Lower leg skin (tissue), 4 donors: ENCODE measurements at regions not wholly inside any gene's neighbourhood (a gene's known extent, or its start where the extent isn't known, plus 50 kb on each side); places are given as distances from the start of the nearest gene placed in this dataset.

ENCODE experiments used
- DNase-seq, 2 donors: peaks; one replicate each; pipeline ENCODE4 v3.0.0-alpha.2; 2019; ENCODE audit warnings: low spot score in 2 of 2
- H3K4me3 ChIP-seq: fragments of 200-600 bp; sonication (generic); 2 replicates; pipeline ENCODE4 v1.5.1; 2017; ENCODE audit warnings: mild to moderate bottlenecking, low read depth; ENCODE audit not compliant: poor library complexity, severe bottlenecking
- CTCF ChIP-seq, 3 donors: fragments of 450-650 bp; IDR thresholded peaks; one replicate each; pipeline ENCODE4 v1.5.1; 2016; ENCODE audit warnings: antibody characterized with exemption in 3 of 3, mild to moderate bottlenecking in 3 of 3, moderate library complexity in 2 of 3
- POLR2A ChIP-seq, 2 donors: fragments of 450-650 bp; IDR thresholded peaks; one replicate each; pipeline ENCODE4 v1.6.1; 2016 to 2017; ENCODE audit warnings: antibody characterized with exemption in 2 of 2, mild to moderate bottlenecking in 1 of 2, moderate library complexity in 1 of 2
- WGBS, 2 donors: methylation state at CpG; one replicate each; pipeline ENCODE4 v1.1.5; 2018; 5-methylcytosine and 5-hydroxymethylcytosine counted together
- intact Hi-C: fragments of 100-400 bp; cut with DNase I; formaldehyde crosslinking; loops from one replicate; pipeline ENCODE4 v1.15.0; 2023; ENCODE audit warnings: low total_unique reads

DNA sequence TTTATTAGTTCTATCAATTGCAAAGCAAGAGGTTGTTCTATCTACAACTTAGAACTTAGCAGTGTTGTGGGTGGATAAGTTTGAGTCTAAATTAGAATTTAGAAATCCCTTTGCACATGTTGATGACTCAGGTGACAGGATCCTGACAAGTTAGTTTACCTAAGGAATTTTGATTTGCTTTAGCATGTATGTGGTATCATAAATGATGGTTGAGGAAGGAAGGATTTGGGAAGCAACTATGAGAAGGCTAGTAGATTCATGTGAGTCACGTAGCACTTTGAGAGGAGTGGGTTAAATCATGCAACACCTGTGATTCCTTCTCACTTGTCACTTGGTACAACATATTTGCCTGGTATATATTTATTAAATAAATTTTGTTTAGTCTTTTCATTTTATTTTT is 223.7 kb upstream of the USP25 start:
- WGBS, 2 donors, result 96 to 97% methylated on average over 1 of the region's 1 CpG
- TF ChIP-seq CTCF (IDR thresholded peaks at IDR 0.05) (no peak), POLR2A (IDR thresholded peaks at IDR 0.05) (no peak)
- DNase-seq, result no peak
- no peak overlapping the region for H3K4me3 ChIP-seq
- intact Hi-C loops, result no loop called here

GRCh38 chr21:15508554-15508953 is 221.2 kb upstream of the USP25 start:
- intact Hi-C loops, result no loop called here
- 72 to 76% methylated on average over 3 of the region's 3 CpGs for WGBS, 2 donors
- no peak overlapping the region for H3K4me3 ChIP-seq
- TF ChIP-seq CTCF (IDR thresholded peaks at IDR 0.05) (no peak), POLR2A (IDR thresholded peaks at IDR 0.05) (no peak)
- no peak for DNase-seq

GRCh38 chr21:15514073-15514946 is 215.5 kb upstream of the USP25 start:
- intact Hi-C loops, result no loop called here
- DNase-seq, result no peak
- WGBS, 2 donors, result 72 to 73% methylated on average over 8 of the region's 8 CpGs
- TF ChIP-seq CTCF (IDR thresholded peaks at IDR 0.05), result no peak
- TF ChIP-seq POLR2A (IDR thresholded peaks at IDR 0.05), result no peak
- H3K4me3 ChIP-seq, result no peak overlapping the region

DNA sequence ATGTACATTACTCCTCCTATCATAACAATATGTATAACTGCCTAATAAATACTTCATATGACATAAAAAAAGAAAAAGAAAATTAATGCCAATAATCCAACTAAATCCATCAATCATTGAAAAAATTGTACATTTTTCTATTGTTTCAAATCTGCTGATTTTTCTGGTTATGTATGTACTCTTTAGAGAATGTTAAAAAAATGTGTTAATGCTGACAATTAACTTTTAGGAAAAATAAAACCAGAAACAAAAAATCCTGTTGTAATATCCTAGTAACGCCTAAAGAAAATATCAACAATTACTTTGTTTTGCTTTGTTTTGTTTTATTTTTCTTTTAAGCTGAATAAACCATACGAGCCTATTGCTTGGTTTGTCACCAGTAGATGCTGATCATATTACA is 213.9 kb upstream of the USP25 start:
- no peak overlapping the region for H3K4me3 ChIP-seq
- WGBS, 2 donors, result 49 to 57% methylated on average over 2 of the region's 2 CpGs
- intact Hi-C loops, result no loop called here
- no peak for DNase-seq
- TF ChIP-seq CTCF (IDR thresholded peaks at IDR 0.05) (no peak), POLR2A (IDR thresholded peaks at IDR 0.05) (no peak)

DNA sequence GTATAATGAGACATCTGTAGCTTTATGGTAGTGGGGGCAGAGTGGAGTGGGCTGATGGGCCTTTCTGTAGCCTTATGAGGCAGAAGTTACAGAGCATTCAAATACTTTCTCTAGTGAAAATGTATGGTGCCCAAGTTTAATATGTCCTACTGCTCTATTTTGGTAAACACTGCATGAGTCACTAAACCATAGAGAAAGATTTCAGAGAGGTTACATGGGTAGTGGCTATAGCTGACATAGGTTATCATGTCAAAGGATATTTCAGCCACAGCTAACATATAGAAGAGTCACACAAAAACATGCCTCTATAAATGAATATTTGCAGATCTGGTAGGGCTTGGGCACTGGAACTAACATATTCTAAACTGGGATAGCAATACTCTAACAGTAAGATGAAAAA is 212.4 kb upstream of the USP25 start:
- TF ChIP-seq CTCF (IDR thresholded peaks at IDR 0.05), result no peak
- no peak for TF ChIP-seq POLR2A (IDR thresholded peaks at IDR 0.05)
- intact Hi-C loops, result no loop called here
- no peak for DNase-seq

More for the DNA sequence above, 212.4 kb upstream of the USP25 start:
- no peak overlapping the region for H3K4me3 ChIP-seq
